ENCODE measurements at regions not wholly inside any gene's neighbourhood (a gene's known extent, or its start where the extent isn't known, plus 50 kb on each side); places are given as distances from the start of the nearest gene placed in this dataset.

GRCh38 chr13:34696741-34697140, 245.3 kb upstream of the NBEA start:
- no peak for TF ChIP-seq ZNF529 (tag by site-specific recombination; IDR thresholded peaks at IDR 0.05; ENCODE audit: insufficient replicate concordance)
- no peak for TF ChIP-seq REST (tag by site-specific recombination; IDR thresholded peaks at IDR 0.05)
- no peak for TF ChIP-seq CTCF (tag by site-specific recombination; IDR thresholded peaks at IDR 0.05)
- TF ChIP-seq ZNF394 (tag by site-specific recombination; IDR thresholded peaks at IDR 0.05; ENCODE audit: borderline replicate concordance) = no peak
- no peak for TF ChIP-seq TCF7L2 (IDR thresholded peaks at IDR 0.05; ENCODE audit: borderline replicate concordance, low read depth, low read length)
- no peak for TF ChIP-seq ZNF785 (tag by site-specific recombination; IDR thresholded peaks at IDR 0.05)
